GM12878 (cell line): ENCODE measurements at regions not wholly inside any gene's neighbourhood (a gene's known extent, or its start where the extent isn't known, plus 50 kb on each side); places are given as distances from the start of the nearest gene placed in this dataset.

ENCODE experiments used
- ATAC-seq: fragments of 200-7000 bp; cut with Tn5 transposase; 3 replicates; pipeline ENCODE4 v1.9.1; 2020; ENCODE audit warnings: mild to moderate bottlenecking, moderate library complexity
- BruUV-seq: library from RNA; stranded (reverse); fragments of 400-500 nt; replicated peaks from 2 replicates; lab custom pipeline; 2021; lab: Mats Ljungman, UMichigan
- CTCF ChIA-PET: fragments of 300-600 bp; sonication (Branson Sonifier 250); formaldehyde crosslinking; extraction: SDS; loops from one replicate; lab custom pipeline; 2021; ENCODE audit warnings: inconsistent platforms; lab: Yijun Ruan, JAX
- POLR2A ChIA-PET: fragments of 350-600 bp; formaldehyde crosslinking; extraction: SDS; loops from one replicate; lab custom pipeline; 2021; ENCODE audit warnings: inconsistent platforms; lab: Charles Lee
- RAD21 ChIA-PET: fragments of 300-600 bp; sonication (Branson Sonifier 250); formaldehyde crosslinking; loops from one replicate; lab custom pipeline; 2023; ENCODE audit warnings: antibody characterized with exemption; ENCODE audit not compliant: unreplicated experiment; lab: Charles Lee
- SMC1A ChIA-PET: fragments of 300-600 bp; sonication (Branson Sonifier 250); formaldehyde crosslinking; loops from one replicate; lab custom pipeline; 2023; ENCODE audit not compliant: unreplicated experiment, uncharacterized antibody; lab: Charles Lee
- DNase-seq: peaks from one replicate; pipeline ENCODE4 v3.0.0-alpha.2; 2011; ENCODE audit warnings: low read depth, low spot score
- FAIRE-seq: peaks from 3 replicates; lab custom pipeline; 2011; peaks lifted over from hg19 to GRCh38; lab: Jason Lieb, UNC
- H2AFZ ChIP-seq: 2 replicates; pipeline ENCODE4 v1.6.0; 2011; ENCODE audit warnings: low read depth, low read length, control low read depth; ENCODE audit not compliant: control insufficient read depth
- H3K27ac ChIP-seq: 2 replicates; pipeline ENCODE4 v1.5.1; 2011; ENCODE audit warnings: control low read depth; ENCODE audit not compliant: control insufficient read depth, insufficient read depth
- H3K27me3 ChIP-seq, 2 experiments: replicated peaks in 1 of 2; 2 replicates each; pipeline versions ENCODE4 v1.6.0 to v1.6.1; 2011; ENCODE audit warnings: low read length in 1 of 2; ENCODE audit not compliant: control insufficient read depth in 2 of 2, insufficient read depth in 2 of 2
- H3K36me3 ChIP-seq, 2 experiments: 2 replicates each; pipeline ENCODE4 v1.5.1; 2011; ENCODE audit warnings: low read length in 1 of 2; ENCODE audit not compliant: control insufficient read depth in 2 of 2, insufficient read depth in 2 of 2
- H3K4me1 ChIP-seq: 2 replicates; pipeline ENCODE4 v1.6.1; 2011; ENCODE audit warnings: mild to moderate bottlenecking, low read length, moderate library complexity, mixed read lengths; ENCODE audit not compliant: control insufficient read depth, insufficient read depth
- H3K4me2 ChIP-seq: 2 replicates; pipeline ENCODE4 v1.6.0; 2011; ENCODE audit warnings: control low read depth; ENCODE audit not compliant: control insufficient read depth, insufficient read depth
- H3K4me3 ChIP-seq: fragments of 200-600 bp; sonication (generic); 2 replicates; pipeline ENCODE4 v1.5.1; 2016
- H3K79me2 ChIP-seq: 2 replicates; pipeline ENCODE4 v1.6.0; 2011; ENCODE audit warnings: low read length; ENCODE audit not compliant: control insufficient read depth, insufficient read depth
- H3K9ac ChIP-seq: 2 replicates; pipeline ENCODE4 v1.8.0; 2011; ENCODE audit warnings: low read length, control low read depth, mixed read lengths; ENCODE audit not compliant: control insufficient read depth, insufficient read depth
- H3K9me3 ChIP-seq: replicated peaks from 3 replicates; pipeline ENCODE4 v1.5.1; 2011; ENCODE audit warnings: mild to moderate bottlenecking, low read length; ENCODE audit not compliant: control insufficient read depth, insufficient read depth
- H4K20me1 ChIP-seq: 2 replicates; pipeline ENCODE4 v1.6.0; 2011; ENCODE audit not compliant: control insufficient read depth, insufficient read depth
- RAD21 ChIP-seq: IDR thresholded peaks from 2 replicates; pipeline ENCODE4 v1.6.1; 2011; ENCODE audit warnings: mild to moderate bottlenecking, low read depth, low read length, moderate library complexity; ENCODE audit not compliant: insufficient read depth
- RELA ChIP-seq: fragments of 450-650 bp; IDR thresholded peaks from 2 replicates; pipeline ENCODE4 v1.8.0; 2014; ENCODE audit warnings: borderline replicate concordance; ENCODE audit not compliant: partially characterized antibody
- RUNX3 ChIP-seq: IDR thresholded peaks from 2 replicates; pipeline ENCODE4 v1.6.1; 2012; ENCODE audit warnings: low read length, inconsistent platforms
- SMC3 ChIP-seq: IDR thresholded peaks from 2 replicates; pipeline ENCODE4 v1.6.1; 2011; ENCODE audit warnings: low read length, improper control_type of control experiment, borderline replicate concordance
- WGBS: methylation state at CpG from one replicate; pipeline ENCODE4 v1.1.6; 2016; ENCODE audit warnings: low lambda C conversion rate; ENCODE audit not compliant: insufficient replicate concordance, insufficient coverage; ENCODE audit errors: missing lambda C conversion rate; 5-methylcytosine and 5-hydroxymethylcytosine counted together
- in situ Hi-C: fragments of 300-500 bp; cut with MboI; formaldehyde crosslinking; loops from 9 replicates; pipeline ENCODE4 v1.14.3; 2018; ENCODE audit warnings: mixed read lengths
- intact Hi-C: fragments of 100-400 bp; cut with micrococcal nuclease; formaldehyde crosslinking; loops from one replicate; pipeline ENCODE4 v1.14.2; 2022; ENCODE audit not compliant: unreplicated experiment
- TF ChIP-seq, protein P1 (sequence below): fragments of 450-650 bp; IDR thresholded peaks from 2 replicates; pipeline ENCODE4 v1.6.1; 2017; ENCODE audit warnings: antibody characterized with exemption, mild to moderate bottlenecking, moderate library complexity
- TF ChIP-seq, protein P2 (sequence below), 3 experiments: IDR thresholded peaks in 2 of 3; conservative IDR thresholded peaks in 1 of 3; 2 replicates each; pipeline ENCODE4 v1.5.1; 2011; ENCODE audit warnings: low read depth in 3 of 3, low read length in 3 of 3, mild to moderate bottlenecking in 3 of 3, control low read depth in 2 of 3, moderate library complexity in 2 of 3, inconsistent platforms in 1 of 3, mixed read lengths in 1 of 3; ENCODE audit not compliant: control insufficient read depth in 2 of 3, insufficient read depth in 1 of 3; ENCODE audit errors: extremely low read depth in 1 of 3

DNA sequence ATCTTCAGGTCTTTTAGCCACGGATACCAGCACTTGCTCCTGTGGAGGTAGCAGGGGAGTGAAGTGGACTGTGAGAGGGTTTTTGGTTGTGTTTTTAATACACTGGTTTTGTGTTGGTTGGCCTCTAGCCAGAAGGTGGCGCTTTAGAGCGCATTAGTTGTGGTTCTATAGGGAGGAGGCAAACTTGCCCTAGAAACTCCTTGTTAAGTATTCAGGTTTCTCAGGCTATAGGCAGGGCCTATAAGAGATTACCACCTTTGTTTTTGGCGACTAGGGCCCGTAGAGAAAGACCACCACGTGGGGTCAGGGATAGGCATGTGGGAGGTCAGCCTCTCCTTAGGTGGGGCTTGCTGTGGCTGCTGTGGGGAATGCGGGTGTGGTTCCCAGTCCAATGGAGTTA is 221.6 kb upstream of the SPANXN4 start:
- no peak for DNase-seq

More for the DNA sequence above, 221.6 kb upstream of the SPANXN4 start:
- ATAC-seq: peak; percentile 89
- SMC1A ChIA-PET: no interaction called here
- FAIRE-seq: no peak
- intact Hi-C loops (no loop called here), in situ Hi-C loops (no loop called here)
- H3K36me3 ChIP-seq: no peaks in the 10 kb centered on the region
- no peaks in the 10 kb centered on the region for H4K20me1 ChIP-seq
- no TSS peak for BruUV-seq
- POLR2A ChIA-PET: no interaction called here
- H3K27me3 ChIP-seq: no peaks in the 10 kb centered on the region
- TF ChIP-seq, protein P1, sequence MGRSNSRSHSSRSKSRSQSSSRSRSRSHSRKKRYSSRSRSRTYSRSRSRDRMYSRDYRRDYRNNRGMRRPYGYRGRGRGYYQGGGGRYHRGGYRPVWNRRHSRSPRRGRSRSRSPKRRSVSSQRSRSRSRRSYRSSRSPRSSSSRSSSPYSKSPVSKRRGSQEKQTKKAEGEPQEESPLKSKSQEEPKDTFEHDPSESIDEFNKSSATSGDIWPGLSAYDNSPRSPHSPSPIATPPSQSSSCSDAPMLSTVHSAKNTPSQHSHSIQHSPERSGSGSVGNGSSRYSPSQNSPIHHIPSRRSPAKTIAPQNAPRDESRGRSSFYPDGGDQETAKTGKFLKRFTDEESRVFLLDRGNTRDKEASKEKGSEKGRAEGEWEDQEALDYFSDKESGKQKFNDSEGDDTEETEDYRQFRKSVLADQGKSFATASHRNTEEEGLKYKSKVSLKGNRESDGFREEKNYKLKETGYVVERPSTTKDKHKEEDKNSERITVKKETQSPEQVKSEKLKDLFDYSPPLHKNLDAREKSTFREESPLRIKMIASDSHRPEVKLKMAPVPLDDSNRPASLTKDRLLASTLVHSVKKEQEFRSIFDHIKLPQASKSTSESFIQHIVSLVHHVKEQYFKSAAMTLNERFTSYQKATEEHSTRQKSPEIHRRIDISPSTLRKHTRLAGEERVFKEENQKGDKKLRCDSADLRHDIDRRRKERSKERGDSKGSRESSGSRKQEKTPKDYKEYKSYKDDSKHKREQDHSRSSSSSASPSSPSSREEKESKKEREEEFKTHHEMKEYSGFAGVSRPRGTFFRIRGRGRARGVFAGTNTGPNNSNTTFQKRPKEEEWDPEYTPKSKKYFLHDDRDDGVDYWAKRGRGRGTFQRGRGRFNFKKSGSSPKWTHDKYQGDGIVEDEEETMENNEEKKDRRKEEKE: no peak
- TF ChIP-seq RELA: no peak
- TF ChIP-seq RAD21: peak; percentile 65
- TF ChIP-seq RUNX3: 0 out of 2 replicates have a peak, but pooled peaks have one; percentile 15
- TF ChIP-seq SMC3: peak; percentile 52; the same call in 1 of the 2 replicates
- TF ChIP-seq, protein P2, sequence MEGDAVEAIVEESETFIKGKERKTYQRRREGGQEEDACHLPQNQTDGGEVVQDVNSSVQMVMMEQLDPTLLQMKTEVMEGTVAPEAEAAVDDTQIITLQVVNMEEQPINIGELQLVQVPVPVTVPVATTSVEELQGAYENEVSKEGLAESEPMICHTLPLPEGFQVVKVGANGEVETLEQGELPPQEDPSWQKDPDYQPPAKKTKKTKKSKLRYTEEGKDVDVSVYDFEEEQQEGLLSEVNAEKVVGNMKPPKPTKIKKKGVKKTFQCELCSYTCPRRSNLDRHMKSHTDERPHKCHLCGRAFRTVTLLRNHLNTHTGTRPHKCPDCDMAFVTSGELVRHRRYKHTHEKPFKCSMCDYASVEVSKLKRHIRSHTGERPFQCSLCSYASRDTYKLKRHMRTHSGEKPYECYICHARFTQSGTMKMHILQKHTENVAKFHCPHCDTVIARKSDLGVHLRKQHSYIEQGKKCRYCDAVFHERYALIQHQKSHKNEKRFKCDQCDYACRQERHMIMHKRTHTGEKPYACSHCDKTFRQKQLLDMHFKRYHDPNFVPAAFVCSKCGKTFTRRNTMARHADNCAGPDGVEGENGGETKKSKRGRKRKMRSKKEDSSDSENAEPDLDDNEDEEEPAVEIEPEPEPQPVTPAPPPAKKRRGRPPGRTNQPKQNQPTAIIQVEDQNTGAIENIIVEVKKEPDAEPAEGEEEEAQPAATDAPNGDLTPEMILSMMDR (IDR thresholded peaks at IDR 0.05 in 2 of 3, conservative IDR thresholded peaks at IDR 0.05 in 1 of 3; ENCODE audit: control insufficient read depth in 2 of 3, extremely low read depth in 1 of 3, insufficient read depth in 1 of 3, low read depth in 3 of 3, low read length in 3 of 3): peak in 2 of 3 experiments; percentile 28 to 33; a peak in 4 of 6 replicates
- H3K4me3 ChIP-seq: no peak overlapping the region
- H3K4me2 ChIP-seq: no peak overlapping the region
- CTCF ChIA-PET: interaction anchor here (0.6 kb wide), 1 partner anchor 819 kb away, joined by 3 read pairs; no protein-coding TSS in a partner anchor
- H3K4me1 ChIP-seq: no peaks in the 10 kb centered on the region
- H2AFZ ChIP-seq: no peak overlapping the region
- RAD21 ChIA-PET: interaction anchor here (1.1 kb wide), 1 partner anchor 367 kb away, joined by 3 read pairs; no protein-coding TSS in a partner anchor
- 42% methylated on average over 7 of the region's 7 CpGs for WGBS
- H3K27ac ChIP-seq: no peak overlapping the region
- H3K9ac ChIP-seq: no peak overlapping the region
- no peaks in the 10 kb centered on the region for H3K79me2 ChIP-seq
- H3K9me3 ChIP-seq: no peaks in the 10 kb centered on the region
